ENCODE measurements at regions not wholly inside any gene's neighbourhood (a gene's known extent, or its start where the extent isn't known, plus 50 kb on each side); places are given as distances from the start of the nearest gene placed in this dataset.

GRCh38 chr6:16840725-16841124, 79.5 kb upstream of the ATXN1 start:
- Histone ChIP-seq H3K9ac (ENCODE audit: low read depth, low read length) (no peak overlapping the region), H3K4me2 (ENCODE audit: insufficient read depth, low read length) (no peak overlapping the region), H3K4me1 (ENCODE audit: insufficient read depth, low read length) (no peaks in the 10 kb centered on the region), H3K36me3 (ENCODE audit: insufficient read depth, low read length) (no peaks in the 10 kb centered on the region), H2AFZ (ENCODE audit: low read depth, low read length) (no peak overlapping the region), H3K27ac (ENCODE audit: low read length) (no peak overlapping the region), H3K27me3 (ENCODE audit: insufficient read depth, low read length, poor library complexity) (no peaks in the 10 kb centered on the region), H4K20me1 (ENCODE audit: insufficient read depth, low read length) (no peaks in the 10 kb centered on the region), H3K79me2 (ENCODE audit: insufficient read depth, low read length) (no peaks in the 10 kb centered on the region), H3K9me3 (ENCODE audit: insufficient read depth, low read length, severe bottlenecking) (no peaks in the 10 kb centered on the region), H3K4me3 (ENCODE audit: low read depth in 1 of 2, low read length in 2 of 2) (no peak overlapping the region)
- TF ChIP-seq CTCF (IDR thresholded peaks at IDR 0.05; ENCODE audit: borderline replicate concordance, extremely low read depth, low read length, poor library complexity, severe bottlenecking): no peak
- TF ChIP-seq EZH2 (IDR thresholded peaks at IDR 0.05; ENCODE audit: borderline replicate concordance, low read depth, low read length, severe bottlenecking): no peak
- DNase-seq: no peak
- no peak for ATAC-seq (ENCODE audit: insufficient read depth, low read depth)

- Histone ChIP-seq H3K27me3 (ENCODE audit: insufficient read depth, low read length, poor library complexity) (no peaks in the 10 kb centered on the region), H2AFZ (ENCODE audit: low read depth, low read length) (no peak overlapping the region), H3K4me2 (ENCODE audit: insufficient read depth, low read length) (no peak overlapping the region), H4K20me1 (ENCODE audit: insufficient read depth, low read length) (no peaks in the 10 kb centered on the region), H3K79me2 (ENCODE audit: insufficient read depth, low read length) (no peaks in the 10 kb centered on the region), H3K36me3 (ENCODE audit: insufficient read depth, low read length) (no peaks in the 10 kb centered on the region), H3K4me3 (ENCODE audit: low read depth in 1 of 2, low read length in 2 of 2) (no peak overlapping the region), H3K9me3 (ENCODE audit: insufficient read depth, low read length, severe bottlenecking) (no peaks in the 10 kb centered on the region), H3K9ac (ENCODE audit: low read depth, low read length) (no peak overlapping the region), H3K4me1 (ENCODE audit: insufficient read depth, low read length) (no peaks in the 10 kb centered on the region), H3K27ac (ENCODE audit: low read length) (no peak overlapping the region)
- no peak for DNase-seq
- TF ChIP-seq CTCF (IDR thresholded peaks at IDR 0.05; ENCODE audit: borderline replicate concordance, extremely low read depth, low read length, poor library complexity, severe bottlenecking): no peak
- TF ChIP-seq EZH2 (IDR thresholded peaks at IDR 0.05; ENCODE audit: borderline replicate concordance, low read depth, low read length, severe bottlenecking): no peak
- ATAC-seq (ENCODE audit: insufficient read depth, low read depth): no peak
Measured at GRCh38 chr6:16840291-16840690, 79.0 kb upstream of the ATXN1 start.

- DNase-seq: no peak
- Histone ChIP-seq H3K4me2 (ENCODE audit: insufficient read depth, low read length) (no peak overlapping the region), H4K20me1 (ENCODE audit: insufficient read depth, low read length) (no peaks in the 10 kb centered on the region), H3K36me3 (ENCODE audit: insufficient read depth, low read length) (no peaks in the 10 kb centered on the region), H3K27ac (ENCODE audit: low read length) (no peak overlapping the region), H3K4me3 (ENCODE audit: low read depth in 1 of 2, low read length in 2 of 2) (no peak overlapping the region), H2AFZ (ENCODE audit: low read depth, low read length) (no peak overlapping the region), H3K9me3 (ENCODE audit: insufficient read depth, low read length, severe bottlenecking) (no peaks in the 10 kb centered on the region), H3K79me2 (ENCODE audit: insufficient read depth, low read length) (no peaks in the 10 kb centered on the region), H3K9ac (ENCODE audit: low read depth, low read length) (no peak overlapping the region), H3K27me3 (ENCODE audit: insufficient read depth, low read length, poor library complexity) (no peaks in the 10 kb centered on the region), H3K4me1 (ENCODE audit: insufficient read depth, low read length) (no peaks in the 10 kb centered on the region)
- TF ChIP-seq CTCF (IDR thresholded peaks at IDR 0.05; ENCODE audit: borderline replicate concordance, extremely low read depth, low read length, poor library complexity, severe bottlenecking): no peak
- no peak for TF ChIP-seq EZH2 (IDR thresholded peaks at IDR 0.05; ENCODE audit: borderline replicate concordance, low read depth, low read length, severe bottlenecking)
- no peak for ATAC-seq (ENCODE audit: insufficient read depth, low read depth)
Measured at GRCh38 chr6:16839631-16840179, 78.4 kb upstream of the ATXN1 start.
